Ascending aorta (tissue), 2 donors: ENCODE measurements at regions not wholly inside any gene's neighbourhood (a gene's known extent, or its start where the extent isn't known, plus 50 kb on each side); places are given as distances from the start of the nearest gene placed in this dataset.
"Not testable (repeated sequence)": the region's sequence is repeated elsewhere in the genome, so short reads cannot be mapped to it uniquely, and the experiment has no call there.

Source experiments
- DNase-seq, 2 donors: peaks; one replicate each; pipeline ENCODE4 v3.0.0-alpha.2; 2019; ENCODE audit warnings: low spot score in 2 of 2
- H3K27ac ChIP-seq, 2 donors: fragments of 200-600 bp; sonication (generic); one replicate each; pipeline ENCODE4 v1.5.1; 2016 to 2017; ENCODE audit warnings: mild to moderate bottlenecking in 1 of 2
- H3K27me3 ChIP-seq: fragments of 200-600 bp; sonication (generic); one replicate; pipeline ENCODE4 v1.5.1; 2017
- H3K36me3 ChIP-seq, 2 donors: fragments of 200-600 bp; sonication (generic); one replicate each; pipeline ENCODE4 v1.5.1; 2016
- H3K4me1 ChIP-seq, 2 donors: fragments of 200-600 bp; sonication (generic); one replicate each; pipeline ENCODE4 v1.5.1; 2016 to 2017; ENCODE audit warnings: mild to moderate bottlenecking in 1 of 2
- H3K4me3 ChIP-seq, 2 donors: fragments of 200-600 bp; sonication (generic); one replicate each; pipeline ENCODE4 v1.5.1; 2016 to 2017; ENCODE audit warnings: mild to moderate bottlenecking in 1 of 2
- H3K9me3 ChIP-seq, 2 donors: fragments of 200-600 bp; sonication (generic); one replicate each; pipeline ENCODE4 v1.5.1; 2016
- CTCF ChIP-seq, 3 experiments: fragments of 200-600 bp in 2 of 3; fragments of 450-650 bp in 1 of 3; sonication (generic) in 2 of 3; IDR thresholded peaks; one replicate each; pipeline ENCODE4 v1.5.1; 2016 to 2019; ENCODE audit warnings: antibody characterized with exemption in 3 of 3, mild to moderate bottlenecking in 1 of 3, moderate library complexity in 1 of 3
- intact Hi-C: fragments of 100-400 bp; cut with DNase I; formaldehyde crosslinking; loops from one replicate; pipeline ENCODE4 v1.15.1; 2023

- intact Hi-C loops, result no loop called here
- no peak for DNase-seq
- no peaks in the 10 kb centered on the region for H3K27me3 ChIP-seq
- H3K9me3 ChIP-seq, result peaks cover 0 to 4% of the 10 kb centered on the region in 2 donors
- H3K36me3 ChIP-seq, result no peaks in the 10 kb centered on the region
- no peak overlapping the region for H3K4me3 ChIP-seq
- no peak for TF ChIP-seq CTCF (IDR thresholded peaks at IDR 0.05)
- no peaks in the 10 kb centered on the region for H3K4me1 ChIP-seq
- no peak overlapping the region for H3K27ac ChIP-seq
These were observed 1698.4 kb upstream of the PCDH10 start for GRCh38 chr4:131450572-131451209.

- DNase-seq, result no peak
- Histone ChIP-seq H3K9me3 (peaks cover 0 to 4% of the 10 kb centered on the region in 2 donors), H3K4me3 (no peak overlapping the region), H3K27ac (no peak overlapping the region), H3K4me1 (no peaks in the 10 kb centered on the region), H3K36me3 (no peaks in the 10 kb centered on the region), H3K27me3 (no peaks in the 10 kb centered on the region)
- TF ChIP-seq CTCF (IDR thresholded peaks at IDR 0.05), result no peak
- intact Hi-C loops, result no loop called here
These were observed 1689.5 kb upstream of the PCDH10 start for GRCh38 chr4:131459430-131460101.

- no peak for TF ChIP-seq CTCF (IDR thresholded peaks at IDR 0.05)
- Histone ChIP-seq H3K27ac (no peak overlapping the region), H3K4me3 (no peak overlapping the region), H3K36me3 (no peaks in the 10 kb centered on the region), H3K27me3 (no peaks in the 10 kb centered on the region), H3K9me3 (no peaks in the 10 kb centered on the region), H3K4me1 (no peaks in the 10 kb centered on the region)
- no peak for DNase-seq
- intact Hi-C loops, result no loop called here
These were observed 1678.7 kb upstream of the PCDH10 start for GRCh38 chr4:131470360-131470759.

- intact Hi-C loops, result no loop called here
- no peaks in the 10 kb centered on the region for H3K9me3 ChIP-seq
- H3K36me3 ChIP-seq, result no peaks in the 10 kb centered on the region
- no peak overlapping the region for H3K4me3 ChIP-seq
- H3K4me1 ChIP-seq, result no peaks in the 10 kb centered on the region
- no peak for DNase-seq
- no peaks in the 10 kb centered on the region for H3K27me3 ChIP-seq
- no peak for TF ChIP-seq CTCF (IDR thresholded peaks at IDR 0.05)
- no peak overlapping the region for H3K27ac ChIP-seq
These were observed 1660.3 kb upstream of the PCDH10 start for GRCh38 chr4:131488772-131489171.

- H3K4me1 ChIP-seq, DNase-seq, H3K9me3 ChIP-seq, H3K4me3 ChIP-seq, intact Hi-C loops, H3K36me3 ChIP-seq, H3K27ac ChIP-seq, H3K27me3 ChIP-seq: not testable (repeated sequence)
These were observed 1652.9 kb upstream of the PCDH10 start for GRCh38 chr4:131496211-131496610.

GRCh38 chr4:131499141-131499873 lies 1649.8 kb upstream of the PCDH10 start:
- intact Hi-C loops, result no loop called here
- H3K27ac ChIP-seq, result no peak overlapping the region
- no peak for DNase-seq
- TF ChIP-seq CTCF (IDR thresholded peaks at IDR 0.05), result no peak
- no peaks in the 10 kb centered on the region for H3K36me3 ChIP-seq
- H3K4me1 ChIP-seq, result no peaks in the 10 kb centered on the region
- no peaks in the 10 kb centered on the region for H3K27me3 ChIP-seq
- H3K9me3 ChIP-seq, result no peaks in the 10 kb centered on the region
- H3K4me3 ChIP-seq, result no peak overlapping the region
